H9 (cell line): ENCODE measurements at regions not wholly inside any gene's neighbourhood (a gene's known extent, or its start where the extent isn't known, plus 50 kb on each side); places are given as distances from the start of the nearest gene placed in this dataset.

ENCODE experiments used
- DNase-seq: peaks from one replicate; pipeline ENCODE4 v3.0.0-alpha.2; 2017
- H2AFZ ChIP-seq: one replicate; pipeline ENCODE4 v1.6.1; 2013; ENCODE audit warnings: mild to moderate bottlenecking, low read length, control low read depth, moderate library complexity
- H2AK5ac ChIP-seq: 2 replicates; pipeline ENCODE4 v1.6.1; 2013; ENCODE audit warnings: low read length, control low read depth, mixed read lengths; ENCODE audit not compliant: insufficient read length
- H2BK120ac ChIP-seq: one replicate; pipeline ENCODE4 v1.6.1; 2013; ENCODE audit warnings: low read depth, mild to moderate bottlenecking, low read length, control low read depth, inconsistent platforms; ENCODE audit not compliant: poor library complexity, severe bottlenecking
- H2BK12ac ChIP-seq: 2 replicates; pipeline ENCODE4 v1.6.1; 2013; ENCODE audit warnings: low read length, control low read depth, mixed read lengths, low read depth; ENCODE audit not compliant: insufficient read length
- H2BK15ac ChIP-seq: 2 replicates; pipeline ENCODE4 v1.6.1; 2013; ENCODE audit warnings: low read depth, low read length, control low read depth
- H2BK20ac ChIP-seq: one replicate; pipeline ENCODE4 v1.6.1; 2013; ENCODE audit warnings: low read depth, mild to moderate bottlenecking, low read length, control low read depth, inconsistent platforms; ENCODE audit not compliant: poor library complexity, severe bottlenecking
- H2BK5ac ChIP-seq: 2 replicates; pipeline ENCODE4 v1.6.1; 2013; ENCODE audit warnings: low read length, control low read depth, mixed read lengths; ENCODE audit not compliant: insufficient read length
- H3K14ac ChIP-seq: 2 replicates; pipeline ENCODE4 v1.6.1; 2013; ENCODE audit warnings: low read length, control low read depth; ENCODE audit not compliant: insufficient read depth
- H3K18ac ChIP-seq: 2 replicates; pipeline ENCODE4 v1.6.1; 2013; ENCODE audit warnings: low read depth, mild to moderate bottlenecking, mixed read lengths, low read length, control low read depth; ENCODE audit not compliant: insufficient read length
- H3K23ac ChIP-seq: 2 replicates; pipeline ENCODE4 v1.6.1; 2013; ENCODE audit warnings: low read length, control low read depth, mixed read lengths, low read depth; ENCODE audit not compliant: insufficient read length
- H3K23me2 ChIP-seq: 2 replicates; pipeline ENCODE4 v1.6.1; 2013; ENCODE audit warnings: low read depth, mild to moderate bottlenecking, mixed read lengths, low read length, control low read depth; ENCODE audit not compliant: insufficient read length, poor library complexity, severe bottlenecking
- H3K27ac ChIP-seq: 2 replicates; pipeline ENCODE4 v1.5.1; 2013; ENCODE audit warnings: low read length, control low read depth, mixed read lengths, low read depth; ENCODE audit not compliant: insufficient read length
- H3K27me3 ChIP-seq: 2 replicates; pipeline ENCODE4 v1.6.1; 2013; ENCODE audit warnings: low read length, control low read depth, inconsistent platforms; ENCODE audit not compliant: insufficient read depth
- H3K4ac ChIP-seq: 2 replicates; pipeline ENCODE4 v1.6.1; 2013; ENCODE audit warnings: low read depth, mild to moderate bottlenecking, control low read depth, inconsistent platforms, low read length, moderate library complexity
- H3K4me1 ChIP-seq: 2 replicates; pipeline ENCODE4 v1.6.1; 2013; ENCODE audit warnings: low read length, control low read depth, inconsistent platforms; ENCODE audit not compliant: insufficient read depth
- H3K4me2 ChIP-seq: 2 replicates; pipeline ENCODE4 v1.6.1; 2013; ENCODE audit warnings: low read length, control low read depth, mixed read lengths; ENCODE audit not compliant: insufficient read length, insufficient read depth
- H3K56ac ChIP-seq: 2 replicates; pipeline ENCODE4 v1.6.1; 2013; ENCODE audit warnings: low read depth, mild to moderate bottlenecking, mixed read lengths, low read length, control low read depth; ENCODE audit not compliant: insufficient read length
- H3K79me1 ChIP-seq: 2 replicates; pipeline ENCODE4 v1.6.1; 2013; ENCODE audit warnings: low read depth, mild to moderate bottlenecking, moderate library complexity, low read length, control low read depth, inconsistent platforms; ENCODE audit not compliant: insufficient read depth, poor library complexity, severe bottlenecking
- H3K79me2 ChIP-seq: 2 replicates; pipeline ENCODE4 v1.6.1; 2013; ENCODE audit warnings: low read length, control low read depth, inconsistent platforms; ENCODE audit not compliant: insufficient read depth
- H3K9ac ChIP-seq: 2 replicates; pipeline ENCODE4 v1.6.1; 2013; ENCODE audit warnings: low read length, control low read depth, mixed read lengths; ENCODE audit not compliant: insufficient read length; ENCODE audit errors: extremely low read depth
- H3K9me3 ChIP-seq: one replicate; pipeline ENCODE4 v1.6.1; 2013; ENCODE audit warnings: low read depth, low read length, inconsistent platforms; ENCODE audit not compliant: control insufficient read depth
- H3T11ph ChIP-seq: one replicate; pipeline ENCODE4 v1.6.1; 2013; ENCODE audit warnings: mild to moderate bottlenecking, low read length, control low read depth, inconsistent platforms
- H4K20me1 ChIP-seq: one replicate; pipeline ENCODE4 v1.6.1; 2013; ENCODE audit not compliant: control insufficient read depth, insufficient read length, insufficient read depth
- H4K5ac ChIP-seq: 2 replicates; pipeline ENCODE4 v1.6.1; 2013; ENCODE audit warnings: low read depth, mild to moderate bottlenecking, mixed read lengths, low read length, control low read depth; ENCODE audit not compliant: insufficient read length
- H4K8ac ChIP-seq: replicated peaks from 2 replicates; pipeline ENCODE4 v1.6.1; 2013; ENCODE audit warnings: low read length, control low read depth, mixed read lengths, low read depth; ENCODE audit not compliant: insufficient read length
- H4K91ac ChIP-seq: 2 replicates; pipeline ENCODE4 v1.6.1; 2013; ENCODE audit warnings: low read depth, mild to moderate bottlenecking, moderate library complexity, mixed read lengths, low read length, control low read depth; ENCODE audit not compliant: insufficient read length
- H3K27ac Mint-ChIP-seq, 3 experiments: 2 replicates in 2 of 3; 3 replicates in 1 of 3; pipeline ENCODE4 v1.8.0; 2020 to 2021; ENCODE audit warnings: mixed read lengths in 3 of 3, mild to moderate bottlenecking in 1 of 3, moderate library complexity in 1 of 3
- H3K27me3 Mint-ChIP-seq: 2 replicates; pipeline ENCODE4 v1.8.0; 2021; ENCODE audit warnings: low read depth, mild to moderate bottlenecking, moderate library complexity, mixed read lengths
- H3K36me3 Mint-ChIP-seq, 3 experiments: 2 replicates in 2 of 3; 3 replicates in 1 of 3; pipeline ENCODE4 v1.8.0; 2020 to 2021; ENCODE audit warnings: low read depth in 3 of 3, mixed read lengths in 3 of 3; ENCODE audit not compliant: insufficient read depth in 1 of 3
- H3K4me1 Mint-ChIP-seq, 2 experiments: 2 replicates each; pipeline ENCODE4 v1.8.0; 2020; ENCODE audit warnings: mixed read lengths in 2 of 2
- H3K4me3 Mint-ChIP-seq, 2 experiments: 2 replicates in 1 of 2; 3 replicates in 1 of 2; pipeline ENCODE4 v1.8.0; 2020 to 2021; ENCODE audit warnings: mild to moderate bottlenecking in 2 of 2, mixed read lengths in 2 of 2, moderate library complexity in 1 of 2
- H3K9me3 Mint-ChIP-seq, 2 experiments: 2 replicates in 1 of 2; 3 replicates in 1 of 2; pipeline ENCODE4 v1.8.0; 2020; ENCODE audit warnings: mild to moderate bottlenecking in 2 of 2, mixed read lengths in 2 of 2, moderate library complexity in 1 of 2
- WGBS: extraction: QIAGEN DNeasy Blood & Tissue Kit; methylation state at CpG from one replicate; pipeline ENCODE4 v1.1.7; 2013; ENCODE audit warnings: missing lambda C conversion rate, low lambda C conversion rate, mixed read lengths; ENCODE audit not compliant: insufficient read length; ENCODE audit errors: extremely low coverage; 5-methylcytosine and 5-hydroxymethylcytosine counted together
- TF ChIP-seq, protein P1 (sequence below): fragments of 200-600 bp; sonication (generic); conservative IDR thresholded peaks from 3 replicates; pipeline ENCODE4 v1.8.0; 2021; ENCODE audit warnings: antibody characterized with exemption, mild to moderate bottlenecking

DNA sequence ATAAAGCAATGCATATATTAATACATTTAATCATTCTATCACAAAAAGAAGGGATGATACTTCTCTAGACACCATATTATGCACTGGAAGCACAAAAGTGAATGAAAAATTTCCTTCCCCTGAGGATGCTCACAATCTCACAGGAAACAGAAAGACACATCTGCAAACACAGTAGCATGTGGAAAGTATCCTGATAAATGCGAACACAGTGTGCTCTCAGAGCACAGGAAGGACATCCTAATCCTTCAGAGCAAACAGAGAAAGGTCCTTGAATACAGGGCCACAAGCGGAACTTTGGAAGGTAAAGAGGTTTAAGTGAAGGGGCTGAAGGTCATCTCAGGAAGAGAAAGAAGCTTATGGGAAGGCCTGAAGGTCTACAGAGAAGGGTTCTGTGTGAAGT, 524.6 kb upstream of the LRRC4C start:
- WGBS = no CpG with 5 or more reads among the region's 2 CpGs
- no peak overlapping the region for H3K4me2 ChIP-seq
- H3K4me3 Mint-ChIP-seq = no peak overlapping the region
- no peak overlapping the region for H2BK12ac ChIP-seq
- H2AK5ac ChIP-seq = no peak overlapping the region
- H3K56ac ChIP-seq = no peak overlapping the region
- H2BK20ac ChIP-seq = no peak overlapping the region
- no peak overlapping the region for H3T11ph ChIP-seq
- no peak overlapping the region for H3K9ac ChIP-seq
- H3K23me2 ChIP-seq = no peaks in the 10 kb centered on the region
- H3K27me3 ChIP-seq = no peaks in the 10 kb centered on the region
- DNase-seq = no peak
- H3K14ac ChIP-seq = no peak overlapping the region
- H2BK15ac ChIP-seq = no peak overlapping the region
- no peak overlapping the region for H4K8ac ChIP-seq
- H4K5ac ChIP-seq = no peak overlapping the region
- TF ChIP-seq, protein P1, sequence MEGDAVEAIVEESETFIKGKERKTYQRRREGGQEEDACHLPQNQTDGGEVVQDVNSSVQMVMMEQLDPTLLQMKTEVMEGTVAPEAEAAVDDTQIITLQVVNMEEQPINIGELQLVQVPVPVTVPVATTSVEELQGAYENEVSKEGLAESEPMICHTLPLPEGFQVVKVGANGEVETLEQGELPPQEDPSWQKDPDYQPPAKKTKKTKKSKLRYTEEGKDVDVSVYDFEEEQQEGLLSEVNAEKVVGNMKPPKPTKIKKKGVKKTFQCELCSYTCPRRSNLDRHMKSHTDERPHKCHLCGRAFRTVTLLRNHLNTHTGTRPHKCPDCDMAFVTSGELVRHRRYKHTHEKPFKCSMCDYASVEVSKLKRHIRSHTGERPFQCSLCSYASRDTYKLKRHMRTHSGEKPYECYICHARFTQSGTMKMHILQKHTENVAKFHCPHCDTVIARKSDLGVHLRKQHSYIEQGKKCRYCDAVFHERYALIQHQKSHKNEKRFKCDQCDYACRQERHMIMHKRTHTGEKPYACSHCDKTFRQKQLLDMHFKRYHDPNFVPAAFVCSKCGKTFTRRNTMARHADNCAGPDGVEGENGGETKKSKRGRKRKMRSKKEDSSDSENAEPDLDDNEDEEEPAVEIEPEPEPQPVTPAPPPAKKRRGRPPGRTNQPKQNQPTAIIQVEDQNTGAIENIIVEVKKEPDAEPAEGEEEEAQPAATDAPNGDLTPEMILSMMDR = no peak
- no peak overlapping the region for H2AFZ ChIP-seq
- H3K4me1 Mint-ChIP-seq = peaks cover 0 to 2% of the 10 kb centered on the region in 2 experiments; a peak in 1 of 4 replicates
- H3K79me2 ChIP-seq = no peaks in the 10 kb centered on the region
- H2BK120ac ChIP-seq = no peak overlapping the region
- no peaks in the 10 kb centered on the region for H3K79me1 ChIP-seq
- no peak overlapping the region for H3K18ac ChIP-seq
- H3K36me3 Mint-ChIP-seq = no peaks in the 10 kb centered on the region
- H3K27ac ChIP-seq = no peak overlapping the region
- H2BK5ac ChIP-seq = no peak overlapping the region
- no peak overlapping the region for H3K4ac ChIP-seq
- no peaks in the 10 kb centered on the region for H3K27me3 Mint-ChIP-seq
- no peak overlapping the region for H3K27ac Mint-ChIP-seq
- H3K9me3 ChIP-seq = no peaks in the 10 kb centered on the region
- no peaks in the 10 kb centered on the region for H4K20me1 ChIP-seq
- H3K9me3 Mint-ChIP-seq = no peaks in the 10 kb centered on the region
- peaks cover 3% of the 10 kb centered on the region; the same call in 1 of the 2 replicates for H3K4me1 ChIP-seq
- no peak overlapping the region for H4K91ac ChIP-seq
- H3K23ac ChIP-seq = no peak overlapping the region
